HG03064 (cell line): ENCODE measurements at regions not wholly inside any gene's neighbourhood (a gene's known extent, or its start where the extent isn't known, plus 50 kb on each side); places are given as distances from the start of the nearest gene placed in this dataset.

ENCODE experiments used
- ATAC-seq: cut with Tn5 transposase; IDR thresholded peaks from one replicate; pipeline ENCODE4 v1.9.1; 2021; ENCODE audit warnings: low read depth; ENCODE audit not compliant: unreplicated experiment

DNA sequence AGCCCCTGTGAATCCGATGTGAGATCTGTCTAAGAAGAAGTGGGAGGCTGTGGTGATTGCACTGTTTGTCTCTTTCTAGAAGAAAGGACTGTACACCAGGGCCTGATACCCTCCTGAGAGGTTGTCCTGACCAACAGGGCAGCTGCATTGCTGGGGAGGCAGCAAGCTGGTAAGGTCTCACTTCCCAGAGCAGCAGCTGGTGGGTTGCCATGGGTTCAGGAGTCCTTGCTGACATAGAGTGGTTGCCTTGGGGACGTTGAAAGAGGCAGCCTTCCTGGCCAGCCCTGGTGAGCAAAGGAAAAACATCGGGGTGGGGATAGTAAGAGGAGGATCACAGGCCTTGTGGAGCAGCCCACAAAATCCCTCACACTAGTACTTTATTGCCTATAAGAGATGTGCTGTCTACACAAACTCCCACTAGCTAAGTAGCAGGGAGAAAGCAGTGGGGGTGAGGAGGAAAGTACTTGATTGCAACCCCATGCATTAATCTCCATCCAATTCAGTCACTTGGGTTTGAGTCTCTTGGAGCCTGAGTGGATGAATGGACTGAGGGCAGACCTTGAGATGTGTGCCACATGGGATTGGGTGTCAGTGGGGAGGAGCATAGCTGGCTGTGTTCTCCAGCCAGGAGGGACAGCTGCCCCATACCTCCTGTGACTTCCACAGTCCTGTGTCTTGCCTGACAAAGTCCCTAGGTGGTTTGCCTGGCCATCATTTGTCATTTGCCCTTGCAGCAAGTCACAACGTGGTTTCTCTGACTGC is 143.8 kb upstream of the RPL38 start:
- ATAC-seq: no peak

DNA sequence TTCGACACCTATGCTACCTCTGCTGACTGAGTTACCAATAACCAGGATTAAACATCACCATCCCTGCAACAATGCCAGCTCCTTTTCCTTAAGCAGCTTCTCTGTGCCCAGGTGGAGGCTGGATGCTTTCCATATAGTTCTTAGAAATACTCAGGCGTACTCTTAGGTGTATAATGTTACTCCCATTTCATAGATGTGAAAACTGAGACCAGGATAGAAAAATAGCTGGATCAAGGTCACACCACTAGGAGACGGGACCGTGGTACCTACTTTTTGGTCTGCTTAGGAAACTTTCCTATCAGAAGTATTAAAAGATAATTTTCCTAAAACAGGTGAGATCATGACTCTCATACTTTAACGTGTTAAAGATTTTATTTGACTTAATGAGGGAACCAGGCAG is 141.7 kb upstream of the RPL38 start:
- ATAC-seq: no peak

DNA sequence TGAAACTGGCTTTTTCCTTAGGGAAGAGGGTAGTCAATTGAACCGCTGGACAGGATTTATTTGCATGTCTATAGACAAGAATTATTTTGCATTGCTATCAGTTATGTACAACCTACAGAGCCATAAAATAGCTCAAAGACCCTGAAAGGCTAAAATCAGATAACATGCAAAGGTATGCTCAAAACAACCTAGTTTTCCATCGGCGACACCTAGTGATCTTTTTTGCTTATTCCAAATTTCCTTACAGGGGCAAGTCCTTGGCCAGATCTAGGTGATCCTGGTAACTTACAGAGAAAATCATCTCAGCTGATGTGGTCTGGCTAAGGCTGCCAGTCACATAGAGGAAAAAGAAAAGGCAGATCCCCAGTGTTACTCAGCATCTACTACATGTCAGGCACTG is 141.2 kb upstream of the RPL38 start:
- no peak for ATAC-seq

DNA sequence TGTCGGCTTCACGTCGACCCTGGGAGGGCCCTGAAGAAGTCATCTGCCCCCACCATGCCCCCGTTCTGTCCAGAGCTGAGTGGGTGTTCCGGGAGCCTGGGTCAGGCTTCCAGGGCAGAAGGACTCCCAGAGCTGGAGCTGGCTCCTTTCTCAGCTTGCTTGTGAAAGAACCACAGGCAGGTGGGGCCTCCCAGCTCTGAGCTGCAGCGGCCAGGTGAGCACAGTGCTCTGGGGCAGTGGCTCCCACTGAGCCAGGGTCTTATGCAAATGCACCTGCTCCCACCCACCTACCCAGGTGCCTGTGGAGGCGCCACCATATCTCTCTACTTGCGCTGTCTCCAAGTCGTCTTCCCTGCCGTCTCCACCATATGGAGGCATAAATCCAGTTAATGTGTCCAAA is 140.0 kb upstream of the RPL38 start:
- ATAC-seq: no peak

DNA sequence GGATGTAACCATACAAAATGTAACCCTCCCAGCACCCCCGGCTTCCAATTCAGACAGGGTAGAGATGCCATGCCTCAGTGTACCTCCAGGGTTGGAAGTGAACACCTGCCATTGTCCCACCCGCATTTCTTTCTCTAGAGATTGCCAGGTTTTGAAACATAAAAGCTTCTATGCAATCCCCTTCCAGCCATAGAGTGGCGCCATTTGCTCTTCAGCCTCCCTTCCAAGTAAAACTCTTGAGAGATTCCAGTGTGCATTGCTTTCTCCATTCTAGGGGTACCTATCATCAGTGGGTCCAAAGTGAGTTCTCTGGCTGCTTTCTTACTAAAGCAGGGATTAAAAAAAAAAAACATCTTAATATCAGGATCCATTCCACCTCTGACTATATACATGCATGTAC is 133.1 kb upstream of the RPL38 start:
- ATAC-seq: no peak

DNA sequence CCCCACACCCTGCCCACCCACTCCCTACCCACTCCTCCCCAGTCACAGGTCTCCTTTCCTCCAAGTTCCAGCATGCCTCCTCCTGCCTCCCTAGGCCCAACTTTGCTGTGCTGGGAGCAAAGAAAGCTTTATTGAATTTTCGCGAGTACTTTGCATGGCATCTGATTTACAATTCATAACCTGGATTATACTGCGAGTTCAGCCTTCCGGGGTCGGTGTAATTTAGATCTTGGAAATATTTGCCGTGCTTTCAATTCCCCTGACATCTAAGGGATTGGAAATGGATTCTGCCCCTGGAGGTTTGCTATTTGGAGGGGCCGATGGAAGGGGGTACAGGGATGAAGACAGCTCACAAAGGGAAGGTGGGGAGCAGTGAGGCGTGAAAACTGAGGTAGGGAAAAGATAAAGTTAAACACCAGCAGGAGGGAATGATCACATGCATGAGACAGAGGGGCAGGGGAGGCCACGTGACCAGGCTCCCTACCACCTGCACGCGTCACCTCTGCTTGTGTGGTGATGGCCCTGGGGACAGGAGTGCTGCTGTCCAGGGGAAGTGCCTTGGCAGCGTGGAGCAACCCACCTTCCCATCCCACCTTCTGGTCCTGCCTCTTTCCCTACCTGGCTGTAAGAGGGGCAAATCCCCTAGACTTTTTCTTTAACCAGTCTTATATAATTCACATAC is 132.3 kb upstream of the RPL38 start:
- ATAC-seq: no peak

DNA sequence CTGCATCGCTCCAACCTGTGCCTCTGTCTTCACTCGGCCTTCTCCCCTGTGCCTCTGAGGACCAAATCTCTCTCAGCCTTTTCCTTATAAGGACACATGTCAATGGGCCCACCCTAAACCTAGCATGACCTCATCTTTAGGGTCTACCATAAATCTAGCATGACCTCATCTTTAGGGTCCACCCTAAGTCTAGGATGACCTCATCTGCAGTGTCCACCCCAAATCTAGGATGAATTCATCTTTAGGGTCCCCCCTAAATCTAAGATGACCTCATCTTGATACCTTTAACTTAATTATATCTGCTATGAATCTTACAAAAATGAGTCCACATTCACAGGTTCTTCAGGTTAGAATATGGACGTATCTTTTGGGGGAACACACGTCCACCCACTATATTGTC is 131.1 kb upstream of the RPL38 start:
- no peak for ATAC-seq

DNA sequence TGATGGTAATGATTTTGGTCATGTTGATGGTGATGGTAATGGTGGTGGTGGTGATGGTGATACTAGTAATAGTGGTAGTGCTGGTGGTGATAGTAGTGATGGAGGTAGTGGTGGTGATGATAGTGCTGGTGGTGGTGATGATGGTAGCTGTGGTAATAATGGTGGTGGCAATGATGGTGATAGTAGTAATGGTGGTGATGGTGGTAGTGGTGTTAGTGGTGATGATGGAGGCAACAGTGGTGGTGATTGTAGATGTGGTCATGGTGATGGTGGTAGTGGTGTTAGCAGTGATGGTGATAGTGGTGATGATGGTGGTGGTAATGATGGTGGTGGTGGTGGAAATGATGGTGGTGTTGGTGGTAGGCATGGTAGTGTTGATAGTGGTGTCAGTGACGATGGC is 127.0 kb upstream of the RPL38 start:
- no peak for ATAC-seq

DNA sequence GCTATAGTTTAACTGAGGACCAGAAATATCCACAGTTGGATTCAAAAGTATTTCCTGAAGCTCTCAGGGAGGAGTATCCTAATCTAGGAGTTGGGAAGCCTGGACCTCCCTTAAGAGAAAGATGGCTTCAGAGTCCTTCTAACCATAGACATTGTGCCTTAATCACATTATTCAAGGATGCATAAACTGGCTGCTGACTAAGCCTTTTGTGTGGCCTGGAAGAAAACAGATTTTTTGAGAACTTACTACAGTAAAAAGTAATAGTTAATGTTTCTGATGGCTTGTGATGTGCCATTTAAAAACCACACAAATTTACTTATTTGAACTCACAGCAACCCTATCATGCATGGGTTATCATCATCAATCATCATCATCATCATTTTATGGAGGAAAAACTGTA is 126.2 kb upstream of the RPL38 start:
- no peak for ATAC-seq

DNA sequence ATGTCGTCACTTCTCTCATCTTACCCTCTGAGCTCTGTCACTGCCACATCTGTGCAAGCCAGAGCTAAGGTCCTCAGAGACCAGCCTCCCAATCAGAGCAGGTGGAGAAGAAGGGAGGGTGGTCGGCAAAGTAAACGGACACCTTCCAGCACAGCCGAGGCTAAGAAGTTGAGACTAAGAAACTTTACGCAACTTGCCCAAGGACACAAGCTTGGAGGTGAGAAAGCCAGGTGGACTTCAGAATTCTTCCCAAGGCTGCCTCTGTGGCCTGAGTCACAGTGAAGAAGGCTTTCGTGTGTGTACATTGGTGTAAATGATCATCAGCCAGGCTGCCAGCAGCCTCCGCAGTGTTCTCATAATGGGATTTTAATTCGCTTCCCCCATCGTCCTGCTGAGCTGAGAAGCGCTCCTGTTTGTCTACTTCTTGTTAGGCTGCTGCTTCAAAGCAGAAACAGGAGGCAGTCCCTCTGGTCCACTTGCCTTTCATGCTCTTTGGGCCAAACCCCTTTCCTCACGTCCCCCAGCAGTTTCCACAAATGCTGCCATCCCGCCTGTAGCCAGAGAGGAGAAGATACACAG is 125.0 kb upstream of the RPL38 start:
- no peak for ATAC-seq

DNA sequence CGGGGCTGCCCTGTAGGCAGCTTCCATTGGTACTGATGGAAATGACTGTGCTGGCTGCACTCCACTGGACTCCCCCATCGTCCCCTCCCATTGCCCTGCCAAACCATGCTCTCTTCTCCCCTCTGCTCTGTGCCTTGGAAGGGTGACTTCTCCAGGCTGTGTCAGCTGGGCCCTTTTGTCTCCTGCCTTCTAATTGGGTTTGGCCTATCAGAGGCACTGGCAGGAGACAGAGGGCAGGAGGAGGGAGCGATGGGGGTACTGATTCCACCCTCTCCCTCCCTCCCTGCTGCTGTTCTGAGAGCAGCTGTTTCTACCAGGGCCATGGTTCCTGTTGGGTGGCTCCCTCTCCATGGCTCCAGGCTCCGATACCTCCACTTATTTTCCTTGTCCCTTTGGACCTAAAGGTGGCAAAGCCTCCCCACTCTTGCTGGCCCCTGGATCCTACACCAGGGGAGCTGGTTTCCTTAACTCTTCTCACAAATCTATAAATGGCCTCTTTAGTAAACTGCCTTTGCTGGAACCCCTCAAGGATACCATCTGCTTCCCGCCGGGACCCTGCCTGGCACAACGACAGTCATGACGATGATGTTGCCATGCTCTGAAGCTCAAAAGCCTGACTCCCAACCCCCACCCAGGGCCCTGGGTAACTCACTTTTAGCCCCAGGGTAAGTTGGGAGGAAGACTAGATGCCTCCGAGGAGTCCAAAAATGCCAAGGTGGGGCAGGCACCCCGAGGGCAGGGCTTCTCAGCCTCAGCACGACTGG is 123.8 kb upstream of the RPL38 start:
- no peak for ATAC-seq

DNA sequence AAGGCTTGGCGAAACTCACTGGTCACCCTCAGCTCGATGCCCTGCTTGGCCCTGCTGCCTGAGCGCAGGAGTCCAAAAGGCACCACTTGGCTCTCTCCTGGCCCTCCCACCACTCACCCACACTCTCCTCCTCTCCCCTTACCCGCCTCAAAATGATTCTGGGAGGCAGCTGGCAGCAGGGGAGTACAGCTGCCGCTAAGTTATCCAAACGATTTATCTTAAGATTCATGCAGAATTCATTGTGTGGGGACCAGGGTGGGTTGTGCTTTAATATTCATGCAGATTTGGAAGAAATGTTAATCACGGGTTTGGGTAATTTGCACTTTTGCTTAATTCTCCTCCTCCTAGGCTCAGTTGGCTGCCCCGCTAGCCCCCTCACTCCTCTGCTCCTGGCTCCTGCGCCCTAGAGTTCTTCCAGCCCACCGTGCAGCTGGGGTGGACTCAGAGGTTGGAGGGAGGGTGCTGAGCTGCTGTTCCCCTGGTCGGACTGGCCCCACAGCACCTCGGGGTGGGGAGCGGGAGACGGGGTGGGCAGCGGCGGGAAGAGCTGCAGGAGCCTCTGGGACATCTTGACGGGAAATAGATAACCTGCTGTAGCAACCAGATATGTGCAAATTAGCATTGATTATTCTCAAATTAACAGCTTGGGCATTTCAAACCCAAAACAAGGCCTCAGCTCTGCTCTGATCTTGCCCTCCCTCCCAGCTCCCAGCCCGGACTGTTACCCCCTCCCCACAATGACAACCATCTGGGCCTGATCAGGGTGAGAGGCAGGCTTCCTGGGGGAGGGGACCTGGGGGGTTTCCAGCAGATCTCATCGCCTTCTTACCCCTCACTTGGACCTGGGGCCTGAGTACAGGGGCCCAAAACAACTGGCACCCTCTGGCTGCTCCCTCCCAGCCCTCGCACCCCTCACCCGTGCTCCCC is 122.6 kb upstream of the RPL38 start:
- ATAC-seq: no peak

DNA sequence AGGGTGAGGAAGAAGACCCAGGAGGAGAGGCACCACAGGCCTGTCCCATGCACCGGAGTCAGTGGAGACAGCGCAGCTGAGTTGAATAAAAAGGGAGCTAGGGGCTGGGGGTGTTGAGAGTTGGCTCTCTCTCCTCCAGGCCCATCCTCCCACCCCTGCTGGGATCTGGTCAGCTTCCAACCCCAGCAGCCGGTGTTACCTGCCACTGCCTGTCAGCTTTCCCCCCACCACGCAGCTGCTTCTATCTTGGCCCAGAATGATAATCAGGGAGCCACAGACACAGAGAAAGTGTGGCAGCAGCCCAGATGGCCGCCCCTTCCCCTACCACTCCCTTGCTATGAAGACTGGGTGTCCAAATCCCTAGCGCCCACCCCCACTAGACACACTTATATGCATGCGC is 120.6 kb upstream of the RPL38 start:
- ATAC-seq: no peak

DNA sequence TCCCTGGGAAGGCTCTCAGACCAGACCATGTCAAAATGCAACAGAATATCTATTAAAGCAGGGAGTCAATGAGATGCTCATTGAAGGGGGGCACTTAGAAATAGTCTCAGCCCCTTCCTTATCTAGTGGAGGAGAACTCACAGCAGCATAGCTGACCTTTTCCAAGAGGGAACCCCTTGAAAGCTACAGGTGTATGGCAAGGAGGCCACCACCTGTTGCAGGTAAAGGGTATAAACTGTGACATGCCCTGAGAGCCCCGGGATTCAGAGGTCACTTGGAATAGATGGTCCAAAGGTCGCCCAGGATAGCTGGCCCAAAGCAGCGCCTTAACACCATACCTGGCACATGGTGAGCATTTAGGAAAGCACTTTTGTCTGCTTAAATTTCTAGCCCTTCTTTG is 120.2 kb upstream of the RPL38 start:
- no peak for ATAC-seq

DNA sequence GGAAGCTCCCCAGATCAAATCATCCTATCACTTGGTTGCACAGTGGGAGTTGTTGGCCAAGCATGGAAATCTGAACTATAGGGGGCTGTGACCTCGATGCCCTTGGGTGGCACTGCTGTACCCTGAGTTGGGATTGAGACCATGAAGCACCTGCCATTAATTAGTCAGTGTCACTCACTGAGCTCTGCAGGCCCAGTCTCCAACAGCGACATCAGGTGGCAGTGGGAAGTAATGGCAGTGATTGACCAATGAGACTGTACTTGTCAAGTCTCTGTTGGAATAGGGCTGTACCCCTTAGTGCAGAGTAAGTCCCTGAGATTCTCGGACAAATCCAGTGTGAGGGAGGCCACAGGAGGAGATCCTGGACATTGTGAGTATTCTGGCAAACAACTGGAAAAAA is 118.0 kb upstream of the RPL38 start:
- ATAC-seq: no peak

DNA sequence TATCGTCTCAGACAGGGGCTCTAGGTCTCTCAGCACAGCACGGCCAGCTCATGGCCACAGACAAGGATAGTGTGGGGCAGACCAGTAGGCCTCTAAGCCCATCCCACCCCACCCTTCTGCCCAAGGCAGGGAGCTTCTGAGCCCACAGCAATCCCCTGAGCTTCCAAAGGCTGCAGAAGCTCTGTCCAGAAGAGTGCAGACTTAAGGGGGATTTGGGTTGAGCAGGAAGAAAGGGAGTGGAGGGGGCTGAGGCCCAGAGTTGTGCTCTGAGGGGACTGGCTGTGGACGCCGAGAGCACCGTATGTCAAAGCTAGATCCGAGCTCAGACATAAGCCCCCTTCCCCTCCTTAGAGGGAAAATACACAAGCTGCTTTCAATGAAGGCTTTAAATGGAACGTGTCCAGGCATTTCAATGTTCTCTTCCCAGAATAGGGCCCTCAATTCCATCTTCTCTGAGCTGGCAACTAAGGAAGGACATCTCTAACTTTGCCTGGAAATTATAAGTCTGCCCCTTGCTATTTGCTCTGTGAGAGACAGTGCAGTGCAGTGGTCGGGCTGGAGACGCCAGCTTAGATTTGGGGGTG is 116.4 kb upstream of the RPL38 start:
- no peak for ATAC-seq

DNA sequence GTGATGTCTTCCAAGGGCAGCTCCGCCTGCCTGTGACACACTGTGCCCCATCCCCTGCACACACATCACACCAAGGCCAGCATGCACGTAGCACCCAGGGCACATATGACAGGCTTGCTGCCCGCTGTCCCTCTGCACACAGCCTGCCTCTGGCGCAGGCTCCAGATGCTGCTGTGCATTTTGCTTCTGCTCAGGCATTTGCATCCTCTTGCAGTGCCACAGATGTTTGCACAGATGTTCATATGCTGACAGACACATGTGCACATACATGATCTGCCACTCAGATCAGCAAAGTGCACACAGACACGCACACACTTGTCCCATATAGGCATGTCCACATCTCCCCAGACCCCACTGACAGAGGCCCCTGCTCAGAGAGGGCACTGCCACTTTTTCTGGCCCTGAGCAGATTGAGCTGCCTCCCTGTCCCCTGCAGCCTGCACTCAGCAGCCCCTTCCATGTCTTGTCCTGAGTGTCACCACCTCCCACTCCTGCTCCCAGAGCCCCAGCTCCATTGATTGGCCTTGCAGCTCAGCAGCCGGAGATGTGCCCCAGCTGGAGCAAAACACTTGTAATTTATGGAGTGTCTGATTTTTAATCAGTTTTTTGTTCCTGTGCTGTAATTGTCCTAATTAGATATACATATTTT is 115.1 kb upstream of the RPL38 start:
- ATAC-seq: no peak

DNA sequence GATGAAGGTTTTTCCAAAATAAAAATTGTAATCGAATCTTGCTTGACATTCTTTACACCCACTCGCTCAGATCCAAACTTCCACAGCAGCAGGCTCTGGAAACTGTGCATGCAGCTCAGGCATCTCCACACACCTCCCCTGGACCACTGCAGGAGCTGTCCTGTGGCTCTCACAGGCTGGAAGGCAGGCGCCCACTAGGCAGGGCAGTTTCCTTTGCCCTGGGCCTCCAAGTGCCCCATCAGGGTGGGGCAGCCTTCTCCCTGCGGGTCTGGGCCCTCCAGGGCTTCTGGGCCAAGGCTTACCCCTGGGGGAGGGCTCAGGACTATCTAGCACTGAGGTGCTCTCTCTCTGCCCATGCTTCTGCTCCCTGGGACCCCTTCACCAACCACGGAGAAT is 114.5 kb upstream of the RPL38 start:
- ATAC-seq: no peak

DNA sequence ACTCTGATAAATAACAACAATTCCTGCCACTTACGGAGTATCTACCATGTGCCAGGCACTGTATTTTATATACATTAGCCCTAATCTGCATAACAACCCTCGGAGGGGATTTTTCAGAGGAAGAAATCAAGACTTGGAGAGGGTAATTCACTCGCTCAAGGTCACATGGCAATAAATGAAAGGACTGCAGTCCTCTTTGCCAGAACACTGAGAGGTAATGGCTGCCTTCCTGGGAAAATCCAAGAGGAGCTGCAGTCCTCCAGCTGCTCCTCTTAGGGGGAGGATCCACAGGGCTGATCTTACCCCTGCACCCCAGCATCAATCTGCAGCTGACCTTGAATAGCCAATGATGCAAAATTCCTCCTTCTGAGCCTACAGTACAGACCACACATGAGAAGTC is 114.1 kb upstream of the RPL38 start:
- no peak for ATAC-seq
